Panc1 (cell line): ENCODE measurements at regions not wholly inside any gene's neighbourhood (a gene's known extent, or its start where the extent isn't known, plus 50 kb on each side); places are given as distances from the start of the nearest gene placed in this dataset.

Experiments
- ATAC-seq: fragments of 200-7000 bp; cut with Tn5 transposase; 2 replicates; pipeline ENCODE4 v1.9.1; 2020; ENCODE audit warnings: mild to moderate bottlenecking, moderate library complexity
- BruUV-seq: library from RNA; stranded (reverse); fragments of 400-500 nt; replicated peaks from 2 replicates; lab custom pipeline; 2021; lab: Mats Ljungman, UMichigan
- CTCF ChIA-PET: fragments of 300-600 bp; sonication (Branson Sonifier 250); formaldehyde crosslinking; loops from one replicate; lab custom pipeline; 2022; ENCODE audit warnings: antibody characterized with exemption; lab: Charles Lee
- POLR2A ChIA-PET: fragments of 300-600 bp; sonication (Branson Sonifier 250); formaldehyde crosslinking; loops from one replicate; lab custom pipeline; 2022; ENCODE audit warnings: antibody characterized with exemption; lab: Charles Lee
- DNase-seq: peaks from one replicate; pipeline ENCODE4 v3.0.0-alpha.2; 2010; ENCODE audit warnings: low read depth, low spot score
- H3K27ac ChIP-seq: 2 replicates; pipeline ENCODE4 v1.5.1; 2011; ENCODE audit warnings: mild to moderate bottlenecking, low read length, inconsistent platforms
- H3K27me3 ChIP-seq: fragments of 200-500 bp; sonication (Bioruptor generic); 2 replicates; pipeline ENCODE4 v1.6.0; 2014; ENCODE audit warnings: low read length, inconsistent platforms; ENCODE audit not compliant: control insufficient read depth, insufficient read depth
- H3K36me3 ChIP-seq: fragments of 200-500 bp; sonication (Bioruptor generic); 2 replicates; pipeline ENCODE4 v1.5.1; 2014; ENCODE audit warnings: inconsistent platforms, mild to moderate bottlenecking, low read length, moderate library complexity; ENCODE audit not compliant: control insufficient read depth, insufficient read depth
- H3K4me1 ChIP-seq: 2 replicates; pipeline ENCODE4 v1.5.1; 2011; ENCODE audit warnings: inconsistent platforms, mild to moderate bottlenecking, low read length, moderate library complexity; ENCODE audit not compliant: control insufficient read depth, insufficient read depth
- H3K4me3 ChIP-seq, 2 experiments: 2 replicates each; pipeline ENCODE4 v1.5.1; 2011 to 2012; ENCODE audit warnings: low read depth in 2 of 2, low read length in 2 of 2, mild to moderate bottlenecking in 2 of 2, inconsistent platforms in 1 of 2, moderate library complexity in 1 of 2
- H3K9me3 ChIP-seq: fragments of 200-500 bp; sonication (Bioruptor generic); 2 replicates; pipeline ENCODE4 v1.5.1; 2014; ENCODE audit warnings: low read depth, mild to moderate bottlenecking, inconsistent platforms, low read length, moderate library complexity; ENCODE audit not compliant: control insufficient read depth, insufficient read depth
- POLR2AphosphoS5 ChIP-seq: IDR thresholded peaks from 2 replicates; pipeline ENCODE4 v1.6.1; 2012; ENCODE audit warnings: mild to moderate bottlenecking, low read depth, low read length, moderate library complexity
- SIN3A ChIP-seq: IDR thresholded peaks from 2 replicates; pipeline ENCODE4 v1.6.1; 2012; ENCODE audit warnings: low read depth, mild to moderate bottlenecking, low read length, moderate library complexity, borderline replicate concordance; ENCODE audit not compliant: insufficient read depth
- TCF7L2 ChIP-seq: IDR thresholded peaks from 2 replicates; pipeline ENCODE4 v1.6.1; 2011; ENCODE audit warnings: mild to moderate bottlenecking, low read depth, low read length, inconsistent platforms
- in situ Hi-C: cut with HindIII; loops from 2 replicates; pipeline ENCODE4 v1.10.0; 2016; ENCODE audit warnings: low sequenced_read_pairs, low pct_unique_long_range_greater_than_20kb
- intact Hi-C: fragments of 100-400 bp; cut with micrococcal nuclease; formaldehyde crosslinking; loops from one replicate; pipeline ENCODE4 v1.10.0; 2022; ENCODE audit not compliant: unreplicated experiment
- TF ChIP-seq, protein P1 (sequence below), 2 experiments: IDR thresholded peaks; 2 replicates each; pipeline ENCODE4 v1.6.1; 2011 to 2012; ENCODE audit warnings: low read depth in 2 of 2, control low read depth in 1 of 2, low read length in 1 of 2, mild to moderate bottlenecking in 1 of 2, moderate library complexity in 1 of 2; ENCODE audit not compliant: insufficient read depth in 1 of 2
- TF ChIP-seq, protein P2 (sequence below): fragments of 450-650 bp; IDR thresholded peaks from 2 replicates; pipeline ENCODE4 v1.5.1; 2017; ENCODE audit warnings: mild to moderate bottlenecking

DNA sequence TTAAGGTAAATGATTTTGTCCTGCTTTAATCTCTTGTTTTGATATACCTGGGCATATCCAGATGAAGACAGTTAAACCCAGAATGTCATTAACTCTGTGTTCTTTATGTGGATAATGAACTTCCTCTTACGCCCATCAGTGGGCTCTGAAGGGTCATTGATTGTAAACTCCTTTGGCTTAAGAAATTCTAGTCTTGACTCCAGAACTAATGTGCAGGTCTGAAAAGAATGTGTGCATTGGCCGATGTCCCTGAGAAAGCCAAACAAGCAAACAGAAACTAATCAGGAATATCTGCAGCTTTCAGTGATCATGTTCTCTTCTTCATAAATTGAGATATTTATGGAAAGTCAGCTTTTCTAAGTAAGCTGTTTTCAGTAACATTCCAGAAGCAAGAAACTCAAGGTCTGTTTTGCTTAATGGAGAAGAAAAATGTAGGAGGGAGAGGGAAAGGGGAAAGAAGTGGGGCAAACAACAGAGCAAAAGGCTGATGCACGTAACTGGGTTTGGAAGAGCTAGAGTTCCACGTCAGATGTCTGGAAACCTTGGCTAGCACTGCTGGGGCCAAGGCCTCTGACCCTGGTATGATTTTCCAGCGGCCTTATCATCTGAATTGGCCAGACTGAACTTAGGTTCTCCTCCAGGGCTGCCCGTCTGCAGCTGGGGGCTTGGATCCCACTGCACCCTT is 61.3 kb upstream of the FHL2 start:
- no peak for DNase-seq
- TF ChIP-seq, protein P1, sequence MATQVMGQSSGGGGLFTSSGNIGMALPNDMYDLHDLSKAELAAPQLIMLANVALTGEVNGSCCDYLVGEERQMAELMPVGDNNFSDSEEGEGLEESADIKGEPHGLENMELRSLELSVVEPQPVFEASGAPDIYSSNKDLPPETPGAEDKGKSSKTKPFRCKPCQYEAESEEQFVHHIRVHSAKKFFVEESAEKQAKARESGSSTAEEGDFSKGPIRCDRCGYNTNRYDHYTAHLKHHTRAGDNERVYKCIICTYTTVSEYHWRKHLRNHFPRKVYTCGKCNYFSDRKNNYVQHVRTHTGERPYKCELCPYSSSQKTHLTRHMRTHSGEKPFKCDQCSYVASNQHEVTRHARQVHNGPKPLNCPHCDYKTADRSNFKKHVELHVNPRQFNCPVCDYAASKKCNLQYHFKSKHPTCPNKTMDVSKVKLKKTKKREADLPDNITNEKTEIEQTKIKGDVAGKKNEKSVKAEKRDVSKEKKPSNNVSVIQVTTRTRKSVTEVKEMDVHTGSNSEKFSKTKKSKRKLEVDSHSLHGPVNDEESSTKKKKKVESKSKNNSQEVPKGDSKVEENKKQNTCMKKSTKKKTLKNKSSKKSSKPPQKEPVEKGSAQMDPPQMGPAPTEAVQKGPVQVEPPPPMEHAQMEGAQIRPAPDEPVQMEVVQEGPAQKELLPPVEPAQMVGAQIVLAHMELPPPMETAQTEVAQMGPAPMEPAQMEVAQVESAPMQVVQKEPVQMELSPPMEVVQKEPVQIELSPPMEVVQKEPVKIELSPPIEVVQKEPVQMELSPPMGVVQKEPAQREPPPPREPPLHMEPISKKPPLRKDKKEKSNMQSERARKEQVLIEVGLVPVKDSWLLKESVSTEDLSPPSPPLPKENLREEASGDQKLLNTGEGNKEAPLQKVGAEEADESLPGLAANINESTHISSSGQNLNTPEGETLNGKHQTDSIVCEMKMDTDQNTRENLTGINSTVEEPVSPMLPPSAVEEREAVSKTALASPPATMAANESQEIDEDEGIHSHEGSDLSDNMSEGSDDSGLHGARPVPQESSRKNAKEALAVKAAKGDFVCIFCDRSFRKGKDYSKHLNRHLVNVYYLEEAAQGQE (IDR thresholded peaks at IDR 0.05; ENCODE audit: insufficient read depth in 1 of 2, low read depth in 2 of 2, low read length in 1 of 2): no peak
- TF ChIP-seq, protein P2, sequence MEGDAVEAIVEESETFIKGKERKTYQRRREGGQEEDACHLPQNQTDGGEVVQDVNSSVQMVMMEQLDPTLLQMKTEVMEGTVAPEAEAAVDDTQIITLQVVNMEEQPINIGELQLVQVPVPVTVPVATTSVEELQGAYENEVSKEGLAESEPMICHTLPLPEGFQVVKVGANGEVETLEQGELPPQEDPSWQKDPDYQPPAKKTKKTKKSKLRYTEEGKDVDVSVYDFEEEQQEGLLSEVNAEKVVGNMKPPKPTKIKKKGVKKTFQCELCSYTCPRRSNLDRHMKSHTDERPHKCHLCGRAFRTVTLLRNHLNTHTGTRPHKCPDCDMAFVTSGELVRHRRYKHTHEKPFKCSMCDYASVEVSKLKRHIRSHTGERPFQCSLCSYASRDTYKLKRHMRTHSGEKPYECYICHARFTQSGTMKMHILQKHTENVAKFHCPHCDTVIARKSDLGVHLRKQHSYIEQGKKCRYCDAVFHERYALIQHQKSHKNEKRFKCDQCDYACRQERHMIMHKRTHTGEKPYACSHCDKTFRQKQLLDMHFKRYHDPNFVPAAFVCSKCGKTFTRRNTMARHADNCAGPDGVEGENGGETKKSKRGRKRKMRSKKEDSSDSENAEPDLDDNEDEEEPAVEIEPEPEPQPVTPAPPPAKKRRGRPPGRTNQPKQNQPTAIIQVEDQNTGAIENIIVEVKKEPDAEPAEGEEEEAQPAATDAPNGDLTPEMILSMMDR: no peak
- no peak for TF ChIP-seq SIN3A
- Histone ChIP-seq H3K4me3 (no peak overlapping the region), H3K4me1 (peaks cover 26% of the 10 kb centered on the region), H3K27me3 (no peaks in the 10 kb centered on the region), H3K36me3 (no peaks in the 10 kb centered on the region), H3K27ac (peak overlapping the region; percentile 57), H3K9me3 (no peaks in the 10 kb centered on the region; the same call in 1 of the 2 replicates)
- CTCF ChIA-PET: no interaction called here
- intact Hi-C loops (no loop called here), in situ Hi-C loops (no loop called here)
- POLR2A ChIA-PET: no interaction called here
- no TSS peak for BruUV-seq
- no peak for ATAC-seq

DNA sequence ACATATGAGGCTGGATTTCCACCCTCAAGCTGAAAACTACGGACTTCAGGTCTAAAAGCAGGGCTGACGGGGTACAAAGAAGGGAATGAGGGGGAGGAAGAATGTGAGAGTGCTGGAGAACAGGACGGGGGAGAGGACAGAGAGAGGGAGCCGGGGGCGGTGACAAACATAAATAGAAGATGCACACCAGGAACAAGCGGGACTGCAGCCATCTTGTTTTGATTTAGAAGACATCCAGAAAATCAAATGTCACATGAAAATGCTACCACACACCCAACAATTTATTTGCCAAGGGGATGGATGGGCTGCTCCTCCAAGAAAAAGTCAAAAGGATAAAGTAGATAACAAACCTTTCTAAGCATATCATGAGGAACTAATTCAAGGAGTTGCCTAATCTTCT is 59.2 kb upstream of the FHL2 start:
- H3K36me3 ChIP-seq: no peaks in the 10 kb centered on the region
- CTCF ChIA-PET: no interaction called here
- POLR2A ChIA-PET: no interaction called here
- H3K27me3 ChIP-seq: no peaks in the 10 kb centered on the region
- ATAC-seq: no peak
- TF ChIP-seq, protein P1 (IDR thresholded peaks at IDR 0.05; ENCODE audit: insufficient read depth in 1 of 2, low read depth in 2 of 2, low read length in 1 of 2): no peak
- TF ChIP-seq POLR2AphosphoS5 (no peak), TCF7L2 (no peak), SIN3A (no peak)
- TF ChIP-seq, protein P2: no peak
- peaks cover 41% of the 10 kb centered on the region for H3K4me1 ChIP-seq
- intact Hi-C loops: loop anchor here (5.0 kb wide), 1 partner anchor 56 kb away; no protein-coding TSS in a partner anchor
- no peak for DNase-seq
- H3K27ac ChIP-seq: peak overlapping the region; percentile 95
- H3K9me3 ChIP-seq: no peaks in the 10 kb centered on the region; the same call in 1 of the 2 replicates
- in situ Hi-C loops: no loop called here
- BruUV-seq: no TSS peak
- H3K4me3 ChIP-seq: no peak overlapping the region
